ENCODE measurements at regions not wholly inside any gene's neighbourhood (a gene's known extent, or its start where the extent isn't known, plus 50 kb on each side); places are given as distances from the start of the nearest gene placed in this dataset.

DNA sequence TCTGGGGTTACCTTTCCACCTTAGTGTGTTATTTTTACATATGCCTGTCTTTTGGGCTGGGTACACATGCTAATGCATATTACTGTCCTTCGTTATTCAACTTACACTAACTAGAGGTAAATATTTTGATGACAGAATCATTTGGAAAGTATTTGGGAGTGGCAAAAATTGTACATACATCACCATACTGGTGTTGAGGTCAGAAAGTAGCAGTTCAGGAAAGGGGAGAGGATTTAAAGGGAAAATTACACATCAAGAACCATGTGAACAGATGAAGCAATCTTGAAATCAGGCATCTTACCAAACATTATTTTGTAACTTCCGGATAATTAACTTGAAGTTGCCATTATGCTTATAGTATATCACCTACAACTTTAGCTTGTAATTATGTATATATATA is 379.7 kb downstream of the RND3 start:
- Mint-ChIP-seq H3K9me3 (ENCODE audit: low read depth, unreplicated experiment) (no peaks in the 10 kb centered on the region), H3K4me3 (ENCODE audit: low read depth, unreplicated experiment) (no peak overlapping the region), H3K27ac (ENCODE audit: unreplicated experiment) (no peak overlapping the region), H3K27me3 (ENCODE audit: unreplicated experiment) (no peaks in the 10 kb centered on the region), H3K36me3 (ENCODE audit: insufficient read depth, unreplicated experiment) (no peaks in the 10 kb centered on the region), H3K4me1 (ENCODE audit: low read depth, unreplicated experiment) (peaks cover 11% of the 10 kb centered on the region)
- CTCF ChIA-PET: interaction anchor here (0.6 kb wide), 1 partner anchor 304 kb away, joined by 4 read pairs; no protein-coding TSS in a partner anchor
- intact Hi-C loops (cut with micrococcal nuclease; ENCODE audit: unreplicated experiment): no loop called here
- DNase-seq: no peak
- BruUV-seq (replicated peaks): no TSS peak
- TF ChIP-seq, protein P1, sequence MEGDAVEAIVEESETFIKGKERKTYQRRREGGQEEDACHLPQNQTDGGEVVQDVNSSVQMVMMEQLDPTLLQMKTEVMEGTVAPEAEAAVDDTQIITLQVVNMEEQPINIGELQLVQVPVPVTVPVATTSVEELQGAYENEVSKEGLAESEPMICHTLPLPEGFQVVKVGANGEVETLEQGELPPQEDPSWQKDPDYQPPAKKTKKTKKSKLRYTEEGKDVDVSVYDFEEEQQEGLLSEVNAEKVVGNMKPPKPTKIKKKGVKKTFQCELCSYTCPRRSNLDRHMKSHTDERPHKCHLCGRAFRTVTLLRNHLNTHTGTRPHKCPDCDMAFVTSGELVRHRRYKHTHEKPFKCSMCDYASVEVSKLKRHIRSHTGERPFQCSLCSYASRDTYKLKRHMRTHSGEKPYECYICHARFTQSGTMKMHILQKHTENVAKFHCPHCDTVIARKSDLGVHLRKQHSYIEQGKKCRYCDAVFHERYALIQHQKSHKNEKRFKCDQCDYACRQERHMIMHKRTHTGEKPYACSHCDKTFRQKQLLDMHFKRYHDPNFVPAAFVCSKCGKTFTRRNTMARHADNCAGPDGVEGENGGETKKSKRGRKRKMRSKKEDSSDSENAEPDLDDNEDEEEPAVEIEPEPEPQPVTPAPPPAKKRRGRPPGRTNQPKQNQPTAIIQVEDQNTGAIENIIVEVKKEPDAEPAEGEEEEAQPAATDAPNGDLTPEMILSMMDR (IDR thresholded peaks at IDR 0.05; ENCODE audit: unreplicated experiment): no peak

DNA sequence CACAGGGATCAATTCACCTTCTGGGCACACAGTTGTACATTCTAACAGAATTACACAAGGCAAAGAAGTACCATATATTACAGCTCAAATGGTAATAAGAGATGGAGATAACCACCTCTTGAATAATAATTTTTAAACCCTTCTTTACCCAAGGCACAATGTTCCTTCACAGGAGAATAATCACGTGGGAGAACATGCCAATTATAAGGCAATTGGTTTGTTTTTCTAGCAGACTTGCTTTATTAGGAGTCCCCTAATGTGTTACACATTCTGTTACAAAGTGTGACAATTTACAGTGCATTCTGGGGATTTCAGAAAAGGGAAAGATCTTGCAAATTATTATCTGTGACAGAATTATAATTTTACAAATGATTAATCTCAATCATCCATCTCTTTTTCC is 380.3 kb downstream of the RND3 start:
- Mint-ChIP-seq H3K9me3 (ENCODE audit: low read depth, unreplicated experiment) (no peaks in the 10 kb centered on the region), H3K27me3 (ENCODE audit: unreplicated experiment) (no peaks in the 10 kb centered on the region), H3K36me3 (ENCODE audit: insufficient read depth, unreplicated experiment) (no peaks in the 10 kb centered on the region), H3K27ac (ENCODE audit: unreplicated experiment) (no peak overlapping the region), H3K4me3 (ENCODE audit: low read depth, unreplicated experiment) (no peak overlapping the region), H3K4me1 (ENCODE audit: low read depth, unreplicated experiment) (peaks cover 11% of the 10 kb centered on the region)
- CTCF ChIA-PET: interaction anchor here (0.6 kb wide), 1 partner anchor 305 kb away, joined by 4 read pairs; no protein-coding TSS in a partner anchor
- TF ChIP-seq, protein P1 (IDR thresholded peaks at IDR 0.05; ENCODE audit: unreplicated experiment): no peak
- no TSS peak for BruUV-seq (replicated peaks)
- intact Hi-C loops (cut with micrococcal nuclease; ENCODE audit: unreplicated experiment): no loop called here
- no peak for DNase-seq

DNA sequence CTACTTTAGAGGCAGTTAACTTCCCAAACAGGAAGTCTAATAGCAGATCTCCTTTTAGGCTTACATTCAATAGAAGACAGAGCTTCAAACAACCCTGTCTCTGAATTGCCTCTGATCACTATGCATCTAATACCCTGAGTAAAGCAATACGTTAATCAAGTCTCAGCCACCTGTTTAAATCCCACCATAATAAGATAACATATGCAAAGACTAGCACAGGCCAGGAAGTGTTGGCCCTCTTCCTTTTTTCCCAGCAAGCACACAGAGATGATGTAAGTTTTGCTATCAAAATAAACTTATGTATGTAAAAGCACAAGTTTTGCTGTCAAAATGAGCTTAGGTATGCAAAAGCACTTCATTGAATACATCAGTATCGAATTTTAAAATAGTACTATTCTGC is 385.5 kb downstream of the RND3 start:
- no peak overlapping the region for H3K4me3 Mint-ChIP-seq (ENCODE audit: low read depth, unreplicated experiment)
- H3K27me3 Mint-ChIP-seq (ENCODE audit: unreplicated experiment): no peaks in the 10 kb centered on the region
- TF ChIP-seq, protein P1 (IDR thresholded peaks at IDR 0.05; ENCODE audit: unreplicated experiment): no peak
- H3K27ac Mint-ChIP-seq (ENCODE audit: unreplicated experiment): no peak overlapping the region
- CTCF ChIA-PET: no interaction called here
- no peaks in the 10 kb centered on the region for H3K36me3 Mint-ChIP-seq (ENCODE audit: insufficient read depth, unreplicated experiment)
- H3K9me3 Mint-ChIP-seq (ENCODE audit: low read depth, unreplicated experiment): no peaks in the 10 kb centered on the region
- no peak for DNase-seq
- BruUV-seq (replicated peaks): no TSS peak
- intact Hi-C loops (cut with micrococcal nuclease; ENCODE audit: unreplicated experiment): no loop called here
- H3K4me1 Mint-ChIP-seq (ENCODE audit: low read depth, unreplicated experiment): peaks cover 9% of the 10 kb centered on the region

DNA sequence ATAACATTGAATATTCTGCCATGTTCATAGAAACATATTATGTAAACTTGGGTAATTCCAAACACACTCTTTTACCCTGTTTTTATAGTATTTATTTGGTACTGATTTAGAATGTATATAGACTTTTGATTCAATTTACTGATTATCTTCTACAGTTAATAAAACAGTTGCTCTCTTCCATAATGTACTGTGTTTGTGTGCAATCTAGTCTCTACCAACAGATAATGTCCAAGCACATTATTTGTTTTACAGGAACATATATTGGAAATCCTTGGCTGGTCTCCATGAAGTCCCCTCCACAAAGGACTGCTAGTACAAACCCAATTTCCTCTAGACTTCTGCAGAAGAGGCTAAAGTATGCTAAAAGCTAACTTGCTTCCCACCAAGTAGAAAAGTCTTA is 386.6 kb downstream of the RND3 start:
- H3K27me3 Mint-ChIP-seq (ENCODE audit: unreplicated experiment): no peaks in the 10 kb centered on the region
- no peak overlapping the region for H3K4me3 Mint-ChIP-seq (ENCODE audit: low read depth, unreplicated experiment)
- DNase-seq: no peak
- BruUV-seq (replicated peaks): no TSS peak
- H3K36me3 Mint-ChIP-seq (ENCODE audit: insufficient read depth, unreplicated experiment): no peaks in the 10 kb centered on the region
- no peaks in the 10 kb centered on the region for H3K9me3 Mint-ChIP-seq (ENCODE audit: low read depth, unreplicated experiment)
- peaks cover 9% of the 10 kb centered on the region for H3K4me1 Mint-ChIP-seq (ENCODE audit: low read depth, unreplicated experiment)
- TF ChIP-seq, protein P1 (IDR thresholded peaks at IDR 0.05; ENCODE audit: unreplicated experiment): no peak
- CTCF ChIA-PET: no interaction called here
- intact Hi-C loops (cut with micrococcal nuclease; ENCODE audit: unreplicated experiment): no loop called here
- no peak overlapping the region for H3K27ac Mint-ChIP-seq (ENCODE audit: unreplicated experiment)

All from Calu3 (cell line).